DND-41 (cell line): ENCODE measurements at regions not wholly inside any gene's neighbourhood (a gene's known extent, or its start where the extent isn't known, plus 50 kb on each side); places are given as distances from the start of the nearest gene placed in this dataset.

Source experiments
- ATAC-seq: fragments of 200-7000 bp; cut with Tn5 transposase; 3 replicates; pipeline ENCODE4 v1.9.1; 2021; ENCODE audit warnings: low read depth; ENCODE audit not compliant: insufficient read depth
- DNase-seq: peaks from one replicate; pipeline ENCODE4 v3.0.0-alpha.2; 2020
- H2AFZ ChIP-seq: 2 replicates; pipeline ENCODE4 v1.6.0; 2012; ENCODE audit warnings: low read depth, low read length
- H3K27ac ChIP-seq: 2 replicates; pipeline ENCODE4 v1.5.1; 2012; ENCODE audit warnings: low read length, inconsistent platforms
- H3K27me3 ChIP-seq: fragments of 200-600 bp; sonication (generic); 2 replicates; pipeline ENCODE4 v1.6.0; 2012; ENCODE audit warnings: low read length, mild to moderate bottlenecking, inconsistent platforms; ENCODE audit not compliant: insufficient read depth, poor library complexity
- H3K36me3 ChIP-seq: 2 replicates; pipeline ENCODE4 v1.5.1; 2012; ENCODE audit warnings: low read length, inconsistent platforms; ENCODE audit not compliant: insufficient read depth
- H3K4me1 ChIP-seq: 2 replicates; pipeline ENCODE4 v1.5.1; 2012; ENCODE audit warnings: mild to moderate bottlenecking, low read length; ENCODE audit not compliant: insufficient read depth
- H3K4me2 ChIP-seq: 2 replicates; pipeline ENCODE4 v1.6.0; 2012; ENCODE audit warnings: mild to moderate bottlenecking, moderate library complexity, low read length, inconsistent platforms; ENCODE audit not compliant: insufficient read depth
- H3K4me3 ChIP-seq, 2 experiments: fragments of 200-600 bp in 1 of 2; shearing (Covaris generic) in 1 of 2; 2 replicates each; pipeline ENCODE4 v1.5.1; 2012 to 2016; ENCODE audit warnings: inconsistent platforms in 2 of 2, low read length in 2 of 2, mild to moderate bottlenecking in 2 of 2, low read depth in 1 of 2, moderate library complexity in 1 of 2
- H3K79me2 ChIP-seq: 2 replicates; pipeline ENCODE4 v1.6.0; 2012; ENCODE audit warnings: low read length, inconsistent platforms; ENCODE audit not compliant: insufficient read depth
- H3K9ac ChIP-seq: 2 replicates; pipeline ENCODE4 v1.6.0; 2012; ENCODE audit warnings: low read depth, mild to moderate bottlenecking, inconsistent platforms, low read length, moderate library complexity
- H3K9me3 ChIP-seq: 2 replicates; pipeline ENCODE4 v1.5.1; 2012; ENCODE audit warnings: low read length, moderate library complexity, mild to moderate bottlenecking, inconsistent platforms; ENCODE audit not compliant: insufficient read depth, severe bottlenecking
- H4K20me1 ChIP-seq: 2 replicates; pipeline ENCODE4 v1.6.0; 2012; ENCODE audit warnings: low read length; ENCODE audit not compliant: insufficient read depth
- EZH2 ChIP-seq: IDR thresholded peaks from 3 replicates; pipeline ENCODE4 v1.6.1; 2012; ENCODE audit warnings: borderline replicate concordance, low read depth, mild to moderate bottlenecking, moderate library complexity, low read length, inconsistent platforms; ENCODE audit not compliant: severe bottlenecking
- TF ChIP-seq, protein P1 (sequence below): IDR thresholded peaks from 2 replicates; pipeline ENCODE4 v1.5.1; 2012; ENCODE audit warnings: borderline replicate concordance, low read length, moderate library complexity, mild to moderate bottlenecking; ENCODE audit not compliant: poor library complexity, severe bottlenecking; ENCODE audit errors: extremely low read depth

GRCh38 chr10:47248386-47249090 is 51.5 kb upstream of the GDF10 start:
- no peak overlapping the region for H3K9ac ChIP-seq
- H3K79me2 ChIP-seq: no peaks in the 10 kb centered on the region
- 0 out of 2 replicates have a peak overlapping the region, but pooled peaks have one; percentile 14 for H3K27ac ChIP-seq
- no peaks in the 10 kb centered on the region for H3K36me3 ChIP-seq
- H2AFZ ChIP-seq: no peak overlapping the region
- H3K4me2 ChIP-seq: no peak overlapping the region
- no peak for TF ChIP-seq EZH2
- TF ChIP-seq, protein P1, sequence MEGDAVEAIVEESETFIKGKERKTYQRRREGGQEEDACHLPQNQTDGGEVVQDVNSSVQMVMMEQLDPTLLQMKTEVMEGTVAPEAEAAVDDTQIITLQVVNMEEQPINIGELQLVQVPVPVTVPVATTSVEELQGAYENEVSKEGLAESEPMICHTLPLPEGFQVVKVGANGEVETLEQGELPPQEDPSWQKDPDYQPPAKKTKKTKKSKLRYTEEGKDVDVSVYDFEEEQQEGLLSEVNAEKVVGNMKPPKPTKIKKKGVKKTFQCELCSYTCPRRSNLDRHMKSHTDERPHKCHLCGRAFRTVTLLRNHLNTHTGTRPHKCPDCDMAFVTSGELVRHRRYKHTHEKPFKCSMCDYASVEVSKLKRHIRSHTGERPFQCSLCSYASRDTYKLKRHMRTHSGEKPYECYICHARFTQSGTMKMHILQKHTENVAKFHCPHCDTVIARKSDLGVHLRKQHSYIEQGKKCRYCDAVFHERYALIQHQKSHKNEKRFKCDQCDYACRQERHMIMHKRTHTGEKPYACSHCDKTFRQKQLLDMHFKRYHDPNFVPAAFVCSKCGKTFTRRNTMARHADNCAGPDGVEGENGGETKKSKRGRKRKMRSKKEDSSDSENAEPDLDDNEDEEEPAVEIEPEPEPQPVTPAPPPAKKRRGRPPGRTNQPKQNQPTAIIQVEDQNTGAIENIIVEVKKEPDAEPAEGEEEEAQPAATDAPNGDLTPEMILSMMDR: no peak
- H3K9me3 ChIP-seq: no peaks in the 10 kb centered on the region
- DNase-seq (peak; percentile 25), ATAC-seq (peak; percentile 55; the same call in 2 of the 3 replicates)
- H3K27me3 ChIP-seq: no peaks in the 10 kb centered on the region
- peaks cover 23% of the 10 kb centered on the region for H3K4me1 ChIP-seq
- H3K4me3 ChIP-seq: no peak overlapping the region
- no peaks in the 10 kb centered on the region for H4K20me1 ChIP-seq

GRCh38 chr10:47249881-47250280 is 50.1 kb upstream of the GDF10 start:
- no peak for TF ChIP-seq EZH2
- TF ChIP-seq, protein P1: no peak
- Histone ChIP-seq H3K79me2 (no peaks in the 10 kb centered on the region), H3K9me3 (no peaks in the 10 kb centered on the region), H3K27ac (no peak overlapping the region), H3K9ac (no peak overlapping the region), H3K4me2 (no peak overlapping the region), H2AFZ (no peak overlapping the region), H3K27me3 (no peaks in the 10 kb centered on the region), H3K4me1 (peaks cover 32% of the 10 kb centered on the region), H3K4me3 (no peak overlapping the region), H4K20me1 (no peaks in the 10 kb centered on the region), H3K36me3 (no peaks in the 10 kb centered on the region)
- DNase-seq (no peak), ATAC-seq (no peak)
